CD1c-positive myeloid dendritic cell (primary cell): ENCODE measurements at regions not wholly inside any gene's neighbourhood (a gene's known extent, or its start where the extent isn't known, plus 50 kb on each side); places are given as distances from the start of the nearest gene placed in this dataset.

Source experiments
- DNase-seq: peaks from one replicate; pipeline ENCODE4 v3.0.0-alpha.2; 2016; ENCODE audit errors: extremely low spot score

GRCh38 chr3:163672954-163673353 lies 1405.3 kb downstream of the SI start:
- no peak for DNase-seq

- DNase-seq, result no peak
These were observed 1407.1 kb downstream of the SI start for GRCh38 chr3:163671201-163671600.

- DNase-seq, result no peak
These were observed 1413.8 kb downstream of the SI start for GRCh38 chr3:163664466-163664865.

- DNase-seq, result no peak
These were observed 1421.2 kb downstream of the SI start for GRCh38 chr3:163657088-163657487.

- DNase-seq, result no peak
These were observed 1423.3 kb downstream of the SI start for GRCh38 chr3:163655021-163655420.

GRCh38 chr3:163644172-163644571 lies 1434.1 kb downstream of the SI start:
- DNase-seq, result no peak

- no peak for DNase-seq
These were observed 1445.6 kb downstream of the SI start for GRCh38 chr3:163632722-163633121.

GRCh38 chr3:163626753-163627152 lies 1451.5 kb downstream of the SI start:
- DNase-seq, result no peak

GRCh38 chr3:163622384-163622783 lies 1455.9 kb downstream of the SI start:
- DNase-seq, result no peak

- DNase-seq, result no peak
These were observed 1463.4 kb downstream of the SI start for GRCh38 chr3:163614886-163615285.

GRCh38 chr3:163605915-163606314 lies 1472.4 kb downstream of the SI start:
- no peak for DNase-seq

- DNase-seq, result no peak
These were observed 1476.9 kb downstream of the SI start for GRCh38 chr3:163601426-163601825.

- no peak for DNase-seq
These were observed 1491.0 kb downstream of the SI start for GRCh38 chr3:163587342-163587741.

GRCh38 chr3:163582967-163583366 lies 1495.3 kb downstream of the SI start:
- no peak for DNase-seq

- DNase-seq, result no peak
These were observed 1501.0 kb downstream of the SI start for GRCh38 chr3:163577271-163577670.

GRCh38 chr3:163576314-163576713 lies 1502.0 kb downstream of the SI start:
- no peak for DNase-seq

- DNase-seq, result no peak
These were observed 1505.0 kb downstream of the SI start for GRCh38 chr3:163573324-163573723.

- DNase-seq, result no peak
These were observed 1505.4 kb downstream of the SI start for GRCh38 chr3:163572856-163573255.

- DNase-seq, result no peak
These were observed 1514.8 kb downstream of the SI start for GRCh38 chr3:163563485-163563884.

- no peak for DNase-seq
These were observed 1515.7 kb downstream of the SI start for GRCh38 chr3:163562625-163563024.

GRCh38 chr3:163561151-163561550 lies 1517.1 kb downstream of the SI start:
- DNase-seq, result no peak

GRCh38 chr3:163560459-163560858 lies 1517.8 kb downstream of the SI start:
- DNase-seq, result no peak

- no peak for DNase-seq
These were observed 1521.3 kb downstream of the SI start for GRCh38 chr3:163556813-163557523.

GRCh38 chr3:163555918-163556317 lies 1522.4 kb downstream of the SI start:
- DNase-seq, result no peak
